Activated CD8-positive, alpha-beta memory T cell treated with anti-CD3 and anti-CD28 coated beads for 36 hours (primary cell): ENCODE measurements at regions not wholly inside any gene's neighbourhood (a gene's known extent, or its start where the extent isn't known, plus 50 kb on each side); places are given as distances from the start of the nearest gene placed in this dataset.

Source experiments
- CTCF ChIA-PET: fragments of 350-600 bp; sonication (Branson Sonifier 250); formaldehyde crosslinking; loops from one replicate; lab custom pipeline; 2021; ENCODE audit warnings: antibody characterized with exemption; lab: Charles Lee
- POLR2A ChIA-PET: fragments of 350-600 bp; sonication (Branson Sonifier 250); formaldehyde crosslinking; loops from one replicate; lab custom pipeline; 2021; ENCODE audit warnings: antibody characterized with exemption; lab: Charles Lee

GRCh38 chr4:98210281-98210680, 50.9 kb upstream of the RAP1GDS1 start:
- POLR2A ChIA-PET = no interaction called here
- CTCF ChIA-PET = interaction anchor here (0.6 kb wide), 1 partner anchor 119 kb away, joined by 4 read pairs; no protein-coding TSS in a partner anchor

- ChIA-PET POLR2A (no interaction called here), CTCF (no interaction called here)
Measured at GRCh38 chr4:98209111-98209510, 52.1 kb upstream of the RAP1GDS1 start.

GRCh38 chr4:98204236-98204553, 57.0 kb upstream of the RAP1GDS1 start:
- POLR2A ChIA-PET = no interaction called here
- CTCF ChIA-PET = no interaction called here

GRCh38 chr4:98203332-98204235, 57.6 kb upstream of the RAP1GDS1 start:
- CTCF ChIA-PET = no interaction called here
- POLR2A ChIA-PET = no interaction called here

- ChIA-PET CTCF (no interaction called here), POLR2A (no interaction called here)
Measured at GRCh38 chr4:98202907-98203306, 58.3 kb upstream of the RAP1GDS1 start.

- CTCF ChIA-PET = interaction anchor here (0.6 kb wide), 2 partner anchors 167 to 1773 kb away, joined by 3 to 6 read pairs; no protein-coding TSS in a partner anchor
- POLR2A ChIA-PET = no interaction called here
Measured at GRCh38 chr4:98199247-98199646, 56.0 kb upstream of the STPG2 start.

GRCh38 chr4:98195005-98195404, 51.7 kb upstream of the STPG2 start:
- ChIA-PET CTCF (no interaction called here), POLR2A (no interaction called here)

- CTCF ChIA-PET = no interaction called here
- POLR2A ChIA-PET = no interaction called here
Measured at GRCh38 chr4:98193459-98194105, 50.3 kb upstream of the STPG2 start.
